ENCODE measurements at regions not wholly inside any gene's neighbourhood (a gene's known extent, or its start where the extent isn't known, plus 50 kb on each side); places are given as distances from the start of the nearest gene placed in this dataset.

DNA sequence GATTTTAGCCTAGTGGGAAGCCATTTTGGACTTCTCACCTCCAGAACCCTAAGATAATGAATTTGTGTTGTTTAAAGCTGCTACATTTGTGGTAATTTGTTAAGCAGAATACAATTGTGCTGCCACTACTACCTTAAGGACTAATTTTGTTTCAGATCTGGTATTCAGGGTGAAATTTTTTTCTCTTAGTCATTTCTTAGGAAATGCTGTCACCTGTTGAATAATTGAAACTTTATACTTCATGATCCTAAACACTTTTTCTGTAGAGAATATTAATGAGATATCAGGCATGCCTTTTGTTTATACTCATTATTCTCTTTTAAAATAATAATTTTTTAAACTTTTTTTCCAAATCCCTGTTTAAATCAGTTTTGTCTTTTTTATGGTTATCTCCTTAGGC is 246.8 kb downstream of the TGFB2 start:
- ChIA-PET RAD21 (ENCODE audit: low non-redundant PET in 1 of 2, low total read pairs in 2 of 2, uncharacterized antibody in 2 of 2, unreplicated experiment in 2 of 2) (no interaction called here), POLR2A (no interaction called here), CTCF (no interaction called here)
- Histone ChIP-seq H2AFZ (ENCODE audit: low read depth, low read length, poor library complexity, severe bottlenecking) (no peak overlapping the region), H3K9ac (ENCODE audit: low read length) (no peak overlapping the region), H3K9me2 (ENCODE audit: insufficient read depth) (no peaks in the 10 kb centered on the region), H3K9me3 (ENCODE audit: control insufficient read depth in 1 of 2, insufficient read depth in 1 of 2, low read depth in 1 of 2, low read length in 2 of 2) (peaks cover 0 to 5% of the 10 kb centered on the region in 2 experiments; a peak in 1 of 4 replicates), H3K4me1 (ENCODE audit: control insufficient read depth in 1 of 2, insufficient read depth in 2 of 2, low read length in 2 of 2) (peaks cover 0 to 8% of the 10 kb centered on the region in 2 experiments; a peak in 1 of 4 replicates), H3K79me2 (ENCODE audit: insufficient read depth, low read length) (no peaks in the 10 kb centered on the region), H3K27ac (ENCODE audit: low read depth, low read length) (no peak overlapping the region), H3K36me3 (ENCODE audit: control insufficient read depth in 1 of 2, insufficient read depth in 2 of 2, low read length in 2 of 2) (no peaks in the 10 kb centered on the region), H3K27me3 (ENCODE audit: insufficient read depth, low read length) (no peaks in the 10 kb centered on the region), H3K4me3 (replicated peaks in 1 of 2; ENCODE audit: low read depth in 1 of 2, low read length in 2 of 2) (no peak overlapping the region), H4K20me1 (ENCODE audit: insufficient read depth) (no peaks in the 10 kb centered on the region), H3K4me2 (ENCODE audit: low read length) (no peak overlapping the region)
- BruUV-seq (replicated peaks), result no TSS peak
- DNase-seq (ENCODE audit: low read depth, low spot score), result no peak
- no peak for TF ChIP-seq ATF3 (IDR thresholded peaks at IDR 0.05)
- TF ChIP-seq, protein P1, sequence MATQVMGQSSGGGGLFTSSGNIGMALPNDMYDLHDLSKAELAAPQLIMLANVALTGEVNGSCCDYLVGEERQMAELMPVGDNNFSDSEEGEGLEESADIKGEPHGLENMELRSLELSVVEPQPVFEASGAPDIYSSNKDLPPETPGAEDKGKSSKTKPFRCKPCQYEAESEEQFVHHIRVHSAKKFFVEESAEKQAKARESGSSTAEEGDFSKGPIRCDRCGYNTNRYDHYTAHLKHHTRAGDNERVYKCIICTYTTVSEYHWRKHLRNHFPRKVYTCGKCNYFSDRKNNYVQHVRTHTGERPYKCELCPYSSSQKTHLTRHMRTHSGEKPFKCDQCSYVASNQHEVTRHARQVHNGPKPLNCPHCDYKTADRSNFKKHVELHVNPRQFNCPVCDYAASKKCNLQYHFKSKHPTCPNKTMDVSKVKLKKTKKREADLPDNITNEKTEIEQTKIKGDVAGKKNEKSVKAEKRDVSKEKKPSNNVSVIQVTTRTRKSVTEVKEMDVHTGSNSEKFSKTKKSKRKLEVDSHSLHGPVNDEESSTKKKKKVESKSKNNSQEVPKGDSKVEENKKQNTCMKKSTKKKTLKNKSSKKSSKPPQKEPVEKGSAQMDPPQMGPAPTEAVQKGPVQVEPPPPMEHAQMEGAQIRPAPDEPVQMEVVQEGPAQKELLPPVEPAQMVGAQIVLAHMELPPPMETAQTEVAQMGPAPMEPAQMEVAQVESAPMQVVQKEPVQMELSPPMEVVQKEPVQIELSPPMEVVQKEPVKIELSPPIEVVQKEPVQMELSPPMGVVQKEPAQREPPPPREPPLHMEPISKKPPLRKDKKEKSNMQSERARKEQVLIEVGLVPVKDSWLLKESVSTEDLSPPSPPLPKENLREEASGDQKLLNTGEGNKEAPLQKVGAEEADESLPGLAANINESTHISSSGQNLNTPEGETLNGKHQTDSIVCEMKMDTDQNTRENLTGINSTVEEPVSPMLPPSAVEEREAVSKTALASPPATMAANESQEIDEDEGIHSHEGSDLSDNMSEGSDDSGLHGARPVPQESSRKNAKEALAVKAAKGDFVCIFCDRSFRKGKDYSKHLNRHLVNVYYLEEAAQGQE (IDR thresholded peaks at IDR 0.05; ENCODE audit: low read depth), result no peak
- TF ChIP-seq POLR2A (IDR thresholded peaks at IDR 0.05; ENCODE audit: borderline replicate concordance, extremely low read depth, insufficient read depth, insufficient read length), result no peak
- intact Hi-C loops (cut with micrococcal nuclease), result no loop called here
- ATAC-seq, result no peak

DNA sequence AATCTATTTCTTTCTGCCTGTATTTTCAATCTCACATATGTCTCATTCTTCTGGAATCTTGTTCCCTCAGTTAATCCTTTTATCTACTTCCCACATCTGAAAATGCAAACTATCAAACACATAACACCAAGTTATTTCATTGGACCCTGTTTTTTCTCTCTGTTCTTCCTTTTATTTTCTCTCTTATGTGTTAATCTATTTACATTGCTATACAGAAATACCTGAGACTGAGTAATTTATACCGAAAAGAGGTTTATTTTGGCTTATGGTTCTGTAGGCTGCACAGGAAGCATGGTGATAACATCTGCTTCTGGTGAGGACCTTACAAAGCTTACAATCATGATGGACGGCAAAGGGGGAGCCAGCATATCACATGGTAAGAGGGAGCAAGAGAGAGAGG is 247.6 kb downstream of the TGFB2 start:
- Histone ChIP-seq H4K20me1 (ENCODE audit: insufficient read depth) (no peaks in the 10 kb centered on the region), H3K79me2 (ENCODE audit: insufficient read depth, low read length) (no peaks in the 10 kb centered on the region), H3K27me3 (ENCODE audit: insufficient read depth, low read length) (no peaks in the 10 kb centered on the region), H3K9ac (ENCODE audit: low read length) (no peak overlapping the region), H3K27ac (ENCODE audit: low read depth, low read length) (no peak overlapping the region), H3K9me2 (ENCODE audit: insufficient read depth) (no peaks in the 10 kb centered on the region), H3K36me3 (ENCODE audit: control insufficient read depth in 1 of 2, insufficient read depth in 2 of 2, low read length in 2 of 2) (no peaks in the 10 kb centered on the region), H3K4me1 (ENCODE audit: control insufficient read depth in 1 of 2, insufficient read depth in 2 of 2, low read length in 2 of 2) (peaks cover 0 to 8% of the 10 kb centered on the region in 2 experiments; a peak in 1 of 4 replicates), H3K4me3 (replicated peaks in 1 of 2; ENCODE audit: low read depth in 1 of 2, low read length in 2 of 2) (no peak overlapping the region), H3K9me3 (ENCODE audit: control insufficient read depth in 1 of 2, insufficient read depth in 1 of 2, low read depth in 1 of 2, low read length in 2 of 2) (peaks cover 0 to 5% of the 10 kb centered on the region in 2 experiments; a peak in 1 of 4 replicates), H3K4me2 (ENCODE audit: low read length) (no peak overlapping the region), H2AFZ (ENCODE audit: low read depth, low read length, poor library complexity, severe bottlenecking) (peak overlapping the region; percentile 28)
- no peak for ATAC-seq
- no peak for DNase-seq (ENCODE audit: low read depth, low spot score)
- POLR2A ChIA-PET, result no interaction called here
- CTCF ChIA-PET, result no interaction called here
- no TSS peak for BruUV-seq (replicated peaks)
- no peak for TF ChIP-seq YY1 (IDR thresholded peaks at IDR 0.05; ENCODE audit: extremely low read depth, insufficient replicate concordance, low read depth, low read length)
- TF ChIP-seq POLR2A (IDR thresholded peaks at IDR 0.05; ENCODE audit: borderline replicate concordance, extremely low read depth, insufficient read depth, insufficient read length), result no peak
- TF ChIP-seq RAD21 (IDR thresholded peaks at IDR 0.05; ENCODE audit: low read depth), result no peak
- TF ChIP-seq ZFX (IDR thresholded peaks at IDR 0.05), result no peak
- no peak for TF ChIP-seq ZNF274 (IDR thresholded peaks at IDR 0.05; ENCODE audit: low read depth, low read length)
- no peak for TF ChIP-seq EZH2 (IDR thresholded peaks at IDR 0.05)
- RAD21 ChIA-PET (ENCODE audit: low non-redundant PET in 1 of 2, low total read pairs in 2 of 2, uncharacterized antibody in 2 of 2, unreplicated experiment in 2 of 2), result no interaction called here
- intact Hi-C loops (cut with micrococcal nuclease), result no loop called here
